Neuronal stem cell (in vitro differentiated cells): ENCODE measurements at regions not wholly inside any gene's neighbourhood (a gene's known extent, or its start where the extent isn't known, plus 50 kb on each side); places are given as distances from the start of the nearest gene placed in this dataset.

Experiments
- DNase-seq: peaks from one replicate; pipeline ENCODE4 v3.0.0-alpha.2; 2013; ENCODE audit warnings: low spot score
- H2AFZ ChIP-seq: one replicate; pipeline ENCODE4 v1.6.1; 2013; ENCODE audit warnings: mild to moderate bottlenecking, low read length, inconsistent platforms
- H2AK5ac ChIP-seq: 2 replicates; pipeline ENCODE4 v1.6.1; 2013; ENCODE audit warnings: low read depth, mild to moderate bottlenecking, inconsistent platforms, low read length, moderate library complexity, mixed read lengths
- H2BK120ac ChIP-seq: 2 replicates; pipeline ENCODE4 v1.6.1; 2013; ENCODE audit warnings: low read depth, mild to moderate bottlenecking, inconsistent platforms, low read length, moderate library complexity, mixed read lengths
- H2BK12ac ChIP-seq: one replicate; pipeline ENCODE4 v1.6.1; 2013; ENCODE audit warnings: low read length, inconsistent platforms
- H2BK15ac ChIP-seq: 2 replicates; pipeline ENCODE4 v1.6.1; 2013; ENCODE audit warnings: mild to moderate bottlenecking, low read length, inconsistent platforms, mixed read lengths
- H2BK5ac ChIP-seq: one replicate; pipeline ENCODE4 v1.6.1; 2013; ENCODE audit warnings: inconsistent platforms, mild to moderate bottlenecking, low read length, moderate library complexity
- H3K14ac ChIP-seq: one replicate; pipeline ENCODE4 v1.6.1; 2013; ENCODE audit warnings: low read length, inconsistent platforms
- H3K18ac ChIP-seq: 2 replicates; pipeline ENCODE4 v1.6.1; 2013; ENCODE audit warnings: low read length, inconsistent platforms
- H3K23ac ChIP-seq: 2 replicates; pipeline ENCODE4 v1.6.1; 2013; ENCODE audit warnings: low read depth, mild to moderate bottlenecking, mixed read lengths, low read length, inconsistent platforms; ENCODE audit not compliant: poor library complexity
- H3K27ac ChIP-seq: replicated peaks from 3 replicates; pipeline ENCODE4 v1.5.1; 2013; ENCODE audit warnings: low read length, inconsistent platforms
- H3K27me3 ChIP-seq, 3 experiments: 2 replicates each; pipeline ENCODE4 v1.6.1; 2013; ENCODE audit warnings: low read length in 3 of 3, mild to moderate bottlenecking in 2 of 3, inconsistent platforms in 1 of 3, low read depth in 1 of 3, mixed read lengths in 1 of 3, moderate library complexity in 1 of 3; ENCODE audit not compliant: control insufficient read depth in 3 of 3, insufficient read depth in 3 of 3
- H3K36me3 ChIP-seq, 2 donors: replicated peaks in 1 of 2; 2 replicates each; pipeline ENCODE4 v1.6.1; 2013; ENCODE audit warnings: low read length in 2 of 2; ENCODE audit not compliant: control insufficient read depth in 2 of 2, insufficient read depth in 2 of 2
- H3K4ac ChIP-seq: 2 replicates; pipeline ENCODE4 v1.6.1; 2013; ENCODE audit warnings: inconsistent platforms, mild to moderate bottlenecking, low read length, moderate library complexity
- H3K4me1 ChIP-seq, 2 donors: 1 replicate in 1 of 2; 2 replicates in 1 of 2; pipeline ENCODE4 v1.6.1; 2013; ENCODE audit warnings: low read length in 2 of 2, low read depth in 1 of 2; ENCODE audit not compliant: control insufficient read depth in 2 of 2, insufficient read depth in 1 of 2
- H3K4me2 ChIP-seq: one replicate; pipeline ENCODE4 v1.6.1; 2013; ENCODE audit warnings: mild to moderate bottlenecking, low read length, inconsistent platforms; ENCODE audit not compliant: insufficient read depth, poor library complexity, severe bottlenecking
- H3K4me3 ChIP-seq, 2 donors: 2 replicates each; pipeline ENCODE4 v1.5.1; 2013; ENCODE audit warnings: low read length in 2 of 2, mild to moderate bottlenecking in 2 of 2, inconsistent platforms in 1 of 2, moderate library complexity in 1 of 2
- H3K79me1 ChIP-seq: one replicate; pipeline ENCODE4 v1.6.1; 2013; ENCODE audit warnings: low read depth, mild to moderate bottlenecking, inconsistent platforms, low read length, moderate library complexity
- H3K9ac ChIP-seq: one replicate; pipeline ENCODE4 v1.6.1; 2013; ENCODE audit warnings: mild to moderate bottlenecking, low read depth, low read length, inconsistent platforms; ENCODE audit not compliant: poor library complexity
- H3K9me3 ChIP-seq, 2 donors: replicated peaks in 1 of 2; 2 replicates each; pipeline versions ENCODE3 to v1.6.1; 2013; ENCODE audit warnings: low read length in 2 of 2, mild to moderate bottlenecking in 2 of 2, inconsistent platforms in 1 of 2, low read depth in 1 of 2, mixed read lengths in 1 of 2, moderate library complexity in 1 of 2; ENCODE audit not compliant: control insufficient read depth in 2 of 2, insufficient read depth in 1 of 2
- H4K8ac ChIP-seq: one replicate; pipeline ENCODE4 v1.6.1; 2013; ENCODE audit warnings: low read depth, mild to moderate bottlenecking, inconsistent platforms, low read length, moderate library complexity
- H4K91ac ChIP-seq: one replicate; pipeline ENCODE4 v1.6.1; 2013; ENCODE audit warnings: low read length, low read depth, mild to moderate bottlenecking, inconsistent platforms; ENCODE audit not compliant: poor library complexity
- WGBS, 2 donors: extraction: QIAGEN DNeasy Blood & Tissue Kit; methylation state at CpG; one replicate each; pipeline ENCODE4 v1.1.7; 2013; ENCODE audit warnings: missing lambda C conversion rate in 2 of 2, mixed read lengths in 1 of 2; ENCODE audit not compliant: insufficient read length in 2 of 2, insufficient replicate concordance in 1 of 2; ENCODE audit errors: extremely low coverage in 2 of 2; 5-methylcytosine and 5-hydroxymethylcytosine counted together

- Histone ChIP-seq H3K18ac (no peak overlapping the region), H2BK5ac (no peak overlapping the region), H3K4ac (no peak overlapping the region), H2BK15ac (no peak overlapping the region), H4K91ac (no peak overlapping the region), H2BK12ac (no peak overlapping the region), H3K4me1 (peaks cover 0 to 2% of the 10 kb centered on the region in 2 donors), H2AK5ac (no peak overlapping the region), H3K27ac (no peak overlapping the region), H3K23ac (no peak overlapping the region), H3K4me3 (no peak overlapping the region), H3K79me1 (no peaks in the 10 kb centered on the region), H3K36me3 (no peaks in the 10 kb centered on the region), H3K14ac (no peak overlapping the region), H3K4me2 (no peak overlapping the region), H3K9me3 (no peaks in the 10 kb centered on the region), H3K9ac (no peak overlapping the region), H3K27me3 (peaks cover 0 to 4% (median 0%) of the 10 kb centered on the region in 3 experiments), H2BK120ac (no peak overlapping the region), H4K8ac (no peak overlapping the region), H2AFZ (no peak overlapping the region)
- DNase-seq: no peak
Observed at GRCh38 chr5:143546394-143546793, 142.9 kb upstream of the NR3C1 start.

- H2BK12ac ChIP-seq: no peak overlapping the region
- no peaks in the 10 kb centered on the region for H3K36me3 ChIP-seq
Observed at GRCh38 chr5:143544606-143545005, 141.1 kb upstream of the NR3C1 start.

GRCh38 chr5:143543358-143544255, 140.1 kb upstream of the NR3C1 start:
- no peak for DNase-seq

More at GRCh38 chr5:143544606-143545005, 141.1 kb upstream of the NR3C1 start:
- no peak overlapping the region for H3K27ac ChIP-seq
- H3K18ac ChIP-seq: no peak overlapping the region
- H2BK5ac ChIP-seq: no peak overlapping the region
- H2BK120ac ChIP-seq: no peak overlapping the region
- no peak overlapping the region for H2AK5ac ChIP-seq
- no peak overlapping the region for H4K8ac ChIP-seq
- no peaks in the 10 kb centered on the region for H3K9me3 ChIP-seq
- H3K23ac ChIP-seq: no peak overlapping the region
- H3K4ac ChIP-seq: no peak overlapping the region
- H3K79me1 ChIP-seq: no peaks in the 10 kb centered on the region
- no peak overlapping the region for H3K4me3 ChIP-seq
- DNase-seq: no peak
- peaks cover 0 to 2% of the 10 kb centered on the region in 2 donors for H3K4me1 ChIP-seq
- H2BK15ac ChIP-seq: no peak overlapping the region
- H4K91ac ChIP-seq: no peak overlapping the region
- H3K4me2 ChIP-seq: no peak overlapping the region
- H3K27me3 ChIP-seq: peaks cover 0 to 4% (median 0%) of the 10 kb centered on the region in 3 experiments
- H2AFZ ChIP-seq: no peak overlapping the region
- H3K9ac ChIP-seq: no peak overlapping the region
- H3K14ac ChIP-seq: no peak overlapping the region

GRCh38 chr5:143542798-143543144, 139.3 kb upstream of the NR3C1 start:
- peaks cover 0 to 2% of the 10 kb centered on the region in 2 donors for H3K4me1 ChIP-seq
- H2AK5ac ChIP-seq: no peak overlapping the region
- H3K9me3 ChIP-seq: no peaks in the 10 kb centered on the region
- H4K8ac ChIP-seq: no peak overlapping the region
- H3K9ac ChIP-seq: no peak overlapping the region
- no peak overlapping the region for H3K18ac ChIP-seq
- WGBS, 2 donors: no CpG with 5 or more reads among the region's 3 CpGs
- no peak overlapping the region for H3K14ac ChIP-seq
- no peak overlapping the region for H2BK12ac ChIP-seq
- H3K36me3 ChIP-seq: no peaks in the 10 kb centered on the region
- H3K27ac ChIP-seq: no peak overlapping the region
- no peak overlapping the region for H2AFZ ChIP-seq
- H2BK120ac ChIP-seq: no peak overlapping the region
- peaks cover 0 to 4% (median 0%) of the 10 kb centered on the region in 3 experiments for H3K27me3 ChIP-seq
- H2BK5ac ChIP-seq: no peak overlapping the region
- no peak for DNase-seq
- no peak overlapping the region for H3K4me2 ChIP-seq
- H2BK15ac ChIP-seq: no peak overlapping the region
- H3K23ac ChIP-seq: no peak overlapping the region
- H4K91ac ChIP-seq: no peak overlapping the region
- H3K4ac ChIP-seq: no peak overlapping the region
- H3K4me3 ChIP-seq: no peak overlapping the region
- no peaks in the 10 kb centered on the region for H3K79me1 ChIP-seq

More at GRCh38 chr5:143543358-143544255, 140.1 kb upstream of the NR3C1 start:
- Histone ChIP-seq H3K79me1 (no peaks in the 10 kb centered on the region), H2AFZ (no peak overlapping the region), H3K23ac (no peak overlapping the region), H3K4me3 (no peak overlapping the region), H3K4me2 (no peak overlapping the region), H3K4me1 (peaks cover 0 to 2% of the 10 kb centered on the region in 2 donors), H2BK120ac (no peak overlapping the region), H3K14ac (no peak overlapping the region), H3K27me3 (peaks cover 0 to 4% (median 0%) of the 10 kb centered on the region in 3 experiments), H2AK5ac (no peak overlapping the region), H2BK15ac (no peak overlapping the region), H3K9me3 (no peaks in the 10 kb centered on the region), H4K91ac (no peak overlapping the region), H3K36me3 (no peaks in the 10 kb centered on the region), H2BK5ac (no peak overlapping the region), H4K8ac (no peak overlapping the region), H3K4ac (no peak overlapping the region), H3K27ac (no peak overlapping the region), H3K9ac (no peak overlapping the region), H3K18ac (no peak overlapping the region), H2BK12ac (no peak overlapping the region)
- WGBS, 2 donors: no CpG with 5 or more reads among the region's 2 CpGs
